ENCODE measurements at regions not wholly inside any gene's neighbourhood (a gene's known extent, or its start where the extent isn't known, plus 50 kb on each side); places are given as distances from the start of the nearest gene placed in this dataset.

- H3K9ac ChIP-seq (ENCODE audit: low read depth, low read length), result no peak overlapping the region
- no peaks in the 10 kb centered on the region for H3K9me3 ChIP-seq (ENCODE audit: control insufficient read depth, insufficient read depth, low read length)
- peaks cover 14% of the 10 kb centered on the region; the same call in 1 of the 2 replicates for H3K4me1 ChIP-seq (ENCODE audit: insufficient read depth, low read length)
- no peaks in the 10 kb centered on the region for H3K36me3 ChIP-seq (ENCODE audit: insufficient read depth, low read length)
Measured at GRCh38 chr2:145812165-145812554, 1292.2 kb upstream of the ZEB2 start.

GRCh38 chr2:145811276-145812164 lies 1291.6 kb upstream of the ZEB2 start:
- Histone ChIP-seq H3K9me3 (ENCODE audit: control insufficient read depth, insufficient read depth, low read length) (no peaks in the 10 kb centered on the region), H3K36me3 (ENCODE audit: insufficient read depth, low read length) (no peaks in the 10 kb centered on the region), H3K4me1 (ENCODE audit: insufficient read depth, low read length) (peaks cover 14% of the 10 kb centered on the region; the same call in 1 of the 2 replicates), H3K9ac (ENCODE audit: low read depth, low read length) (no peak overlapping the region)

GRCh38 chr2:145807968-145808367 lies 1288.0 kb upstream of the ZEB2 start:
- H3K36me3 ChIP-seq (ENCODE audit: insufficient read depth, low read length), result no peaks in the 10 kb centered on the region
- H3K4me1 ChIP-seq (ENCODE audit: insufficient read depth, low read length), result peaks cover 2% of the 10 kb centered on the region; the same call in 1 of the 2 replicates
- H3K9ac ChIP-seq (ENCODE audit: low read depth, low read length), result no peak overlapping the region
- no peaks in the 10 kb centered on the region for H3K9me3 ChIP-seq (ENCODE audit: control insufficient read depth, insufficient read depth, low read length)

- Histone ChIP-seq H3K4me1 (ENCODE audit: insufficient read depth, low read length) (peaks cover 2% of the 10 kb centered on the region; the same call in 1 of the 2 replicates), H3K9ac (ENCODE audit: low read depth, low read length) (no peak overlapping the region), H3K36me3 (ENCODE audit: insufficient read depth, low read length) (no peaks in the 10 kb centered on the region), H3K9me3 (ENCODE audit: control insufficient read depth, insufficient read depth, low read length) (no peaks in the 10 kb centered on the region)
Measured at GRCh38 chr2:145807554-145807953, 1287.6 kb upstream of the ZEB2 start.

- Histone ChIP-seq H3K36me3 (ENCODE audit: insufficient read depth, low read length) (no peaks in the 10 kb centered on the region), H3K4me1 (ENCODE audit: insufficient read depth, low read length) (no peaks in the 10 kb centered on the region), H3K9ac (ENCODE audit: low read depth, low read length) (no peak overlapping the region), H3K9me3 (ENCODE audit: control insufficient read depth, insufficient read depth, low read length) (no peaks in the 10 kb centered on the region)
Measured at GRCh38 chr2:145806546-145806945, 1286.6 kb upstream of the ZEB2 start.

GRCh38 chr2:145802133-145802532 lies 1282.2 kb upstream of the ZEB2 start:
- H3K36me3 ChIP-seq (ENCODE audit: insufficient read depth, low read length), result no peaks in the 10 kb centered on the region
- no peak overlapping the region for H3K9ac ChIP-seq (ENCODE audit: low read depth, low read length)
- H3K4me1 ChIP-seq (ENCODE audit: insufficient read depth, low read length), result peaks cover 3% of the 10 kb centered on the region; the same call in 1 of the 2 replicates
- H3K9me3 ChIP-seq (ENCODE audit: control insufficient read depth, insufficient read depth, low read length), result no peaks in the 10 kb centered on the region

GRCh38 chr2:145801210-145801609 lies 1281.3 kb upstream of the ZEB2 start:
- Histone ChIP-seq H3K36me3 (ENCODE audit: insufficient read depth, low read length) (no peaks in the 10 kb centered on the region), H3K9ac (ENCODE audit: low read depth, low read length) (no peak overlapping the region), H3K4me1 (ENCODE audit: insufficient read depth, low read length) (peaks cover 3% of the 10 kb centered on the region; the same call in 1 of the 2 replicates), H3K9me3 (ENCODE audit: control insufficient read depth, insufficient read depth, low read length) (no peaks in the 10 kb centered on the region)

GRCh38 chr2:145800151-145801091 lies 1280.5 kb upstream of the ZEB2 start:
- Histone ChIP-seq H3K4me1 (ENCODE audit: insufficient read depth, low read length) (peaks cover 3% of the 10 kb centered on the region; the same call in 1 of the 2 replicates), H3K9ac (ENCODE audit: low read depth, low read length) (no peak overlapping the region), H3K36me3 (ENCODE audit: insufficient read depth, low read length) (no peaks in the 10 kb centered on the region), H3K9me3 (ENCODE audit: control insufficient read depth, insufficient read depth, low read length) (no peaks in the 10 kb centered on the region)

- no peaks in the 10 kb centered on the region for H3K36me3 ChIP-seq (ENCODE audit: insufficient read depth, low read length)
- H3K4me1 ChIP-seq (ENCODE audit: insufficient read depth, low read length), result peaks cover 3% of the 10 kb centered on the region; the same call in 1 of the 2 replicates
- no peaks in the 10 kb centered on the region for H3K9me3 ChIP-seq (ENCODE audit: control insufficient read depth, insufficient read depth, low read length)
- no peak overlapping the region for H3K9ac ChIP-seq (ENCODE audit: low read depth, low read length)
Measured at GRCh38 chr2:145799595-145800108, 1279.7 kb upstream of the ZEB2 start.

GRCh38 chr2:145798419-145798818 lies 1278.5 kb upstream of the ZEB2 start:
- no peak overlapping the region for H3K9ac ChIP-seq (ENCODE audit: low read depth, low read length)
- H3K9me3 ChIP-seq (ENCODE audit: control insufficient read depth, insufficient read depth, low read length), result no peaks in the 10 kb centered on the region
- H3K4me1 ChIP-seq (ENCODE audit: insufficient read depth, low read length), result peaks cover 3% of the 10 kb centered on the region; the same call in 1 of the 2 replicates
- H3K36me3 ChIP-seq (ENCODE audit: insufficient read depth, low read length), result no peaks in the 10 kb centered on the region

- H3K36me3 ChIP-seq (ENCODE audit: insufficient read depth, low read length), result no peaks in the 10 kb centered on the region
- no peaks in the 10 kb centered on the region for H3K9me3 ChIP-seq (ENCODE audit: control insufficient read depth, insufficient read depth, low read length)
- peaks cover 3% of the 10 kb centered on the region; the same call in 1 of the 2 replicates for H3K4me1 ChIP-seq (ENCODE audit: insufficient read depth, low read length)
- H3K9ac ChIP-seq (ENCODE audit: low read depth, low read length), result no peak overlapping the region
Measured at GRCh38 chr2:145797692-145798091, 1277.8 kb upstream of the ZEB2 start.

GRCh38 chr2:145792745-145793144 lies 1272.8 kb upstream of the ZEB2 start:
- Histone ChIP-seq H3K36me3 (ENCODE audit: insufficient read depth, low read length) (no peaks in the 10 kb centered on the region), H3K4me1 (ENCODE audit: insufficient read depth, low read length) (no peaks in the 10 kb centered on the region), H3K9me3 (ENCODE audit: control insufficient read depth, insufficient read depth, low read length) (no peaks in the 10 kb centered on the region), H3K9ac (ENCODE audit: low read depth, low read length) (no peak overlapping the region)

- H3K9me3 ChIP-seq (ENCODE audit: control insufficient read depth, insufficient read depth, low read length), result no peaks in the 10 kb centered on the region
- H3K4me1 ChIP-seq (ENCODE audit: insufficient read depth, low read length), result no peaks in the 10 kb centered on the region
- H3K36me3 ChIP-seq (ENCODE audit: insufficient read depth, low read length), result no peaks in the 10 kb centered on the region
- no peak overlapping the region for H3K9ac ChIP-seq (ENCODE audit: low read depth, low read length)
Measured at GRCh38 chr2:145789636-145790035, 1269.7 kb upstream of the ZEB2 start.
